MG63 (cell line): ENCODE measurements at regions not wholly inside any gene's neighbourhood (a gene's known extent, or its start where the extent isn't known, plus 50 kb on each side); places are given as distances from the start of the nearest gene placed in this dataset.

Experiments used
- DNase-seq: peaks from one replicate; pipeline ENCODE4 v3.0.0-alpha.2; 2020
- H3K27me3 ChIP-seq: fragments of 250-450 bp; sonication (Bioruptor Pico); 2 replicates; pipeline ENCODE4 v1.5.1; 2020; ENCODE audit warnings: mild to moderate bottlenecking, moderate library complexity
- H3K36me3 ChIP-seq: fragments of 250-450 bp; sonication (Bioruptor Pico); 2 replicates; pipeline ENCODE4 v1.5.1; 2020; ENCODE audit warnings: mild to moderate bottlenecking, moderate library complexity
- H3K4me3 ChIP-seq: fragments of 250-450 bp; sonication (Bioruptor Pico); 2 replicates; pipeline ENCODE4 v1.5.1; 2020; ENCODE audit warnings: mild to moderate bottlenecking, moderate library complexity
- H3K9me3 ChIP-seq: fragments of 250-450 bp; sonication (Bioruptor Pico); 2 replicates; pipeline ENCODE4 v1.5.1; 2020; ENCODE audit warnings: mild to moderate bottlenecking, moderate library complexity

DNA sequence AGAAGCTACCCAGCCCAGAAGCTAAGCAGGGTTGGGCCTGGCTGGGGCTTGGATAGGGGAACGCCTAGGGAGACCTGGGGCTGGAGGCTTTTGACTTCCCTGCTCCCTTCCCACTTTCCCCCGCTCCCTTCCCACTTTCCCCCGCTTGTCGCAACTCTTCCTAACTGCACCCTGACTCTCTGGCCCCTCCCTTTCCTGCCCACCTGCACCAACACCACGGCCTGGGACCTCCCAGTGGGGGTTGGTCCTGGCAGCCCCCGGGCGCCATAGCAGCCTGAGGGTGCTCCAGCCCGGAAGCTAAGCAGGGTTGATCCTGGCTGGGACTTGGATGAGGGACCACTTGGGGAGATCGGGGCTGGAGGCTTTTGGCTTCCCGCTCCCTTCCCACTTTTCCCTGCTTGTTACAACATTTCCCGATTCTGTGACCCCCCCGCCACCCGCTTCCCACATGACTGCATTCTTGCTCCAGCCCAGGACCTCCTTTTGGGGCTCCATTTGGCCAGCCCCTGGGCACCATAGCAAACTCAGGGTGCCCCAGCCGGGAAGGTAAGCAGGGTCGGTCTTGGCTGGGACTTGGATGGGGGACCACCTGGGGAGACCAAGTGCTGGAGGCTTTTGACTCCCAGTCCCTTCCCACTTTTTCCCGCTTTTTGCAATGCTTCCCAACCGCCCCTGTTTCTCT lies 2287.0 kb downstream of the TP53TG3F start:
- no peak for DNase-seq
- H3K4me3 ChIP-seq = no peak overlapping the region
- H3K27me3 ChIP-seq = no peaks in the 10 kb centered on the region
- H3K36me3 ChIP-seq = no peaks in the 10 kb centered on the region
- H3K9me3 ChIP-seq = no peaks in the 10 kb centered on the region

DNA sequence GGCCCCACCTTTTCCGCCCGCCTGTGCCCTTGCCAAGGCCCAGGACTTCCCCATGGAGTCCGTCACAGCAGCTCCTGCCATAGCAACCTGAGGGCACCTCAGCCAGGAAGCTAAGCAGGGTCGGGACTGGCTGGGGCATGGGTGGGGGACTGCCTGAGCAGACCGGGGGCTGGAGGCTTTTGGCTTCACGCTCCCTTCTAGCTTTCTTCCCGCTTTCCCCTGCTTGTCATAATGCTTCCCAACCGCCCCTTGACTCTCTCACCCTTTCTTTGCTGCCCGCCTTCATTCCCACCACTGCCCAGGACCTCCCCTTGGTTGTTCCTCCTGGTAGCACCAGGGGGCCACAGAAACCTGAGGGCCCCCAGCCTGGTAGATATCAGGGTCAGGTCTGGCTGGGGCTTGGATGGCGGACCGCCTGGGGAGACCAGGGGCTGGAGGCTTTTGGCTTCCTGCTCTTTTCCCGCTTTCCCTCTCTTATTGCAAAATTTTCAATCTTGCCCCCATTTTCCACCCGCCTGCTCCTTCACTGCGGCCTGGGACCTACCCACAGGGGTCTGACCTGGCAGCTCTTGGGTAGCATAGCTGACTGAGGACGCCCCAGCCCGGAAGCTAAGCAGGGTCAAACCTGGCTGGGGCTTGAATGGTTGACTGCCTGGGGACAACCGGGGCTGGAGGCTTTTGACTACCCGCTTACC lies 2287.7 kb downstream of the TP53TG3F start:
- no peak overlapping the region for H3K4me3 ChIP-seq
- H3K27me3 ChIP-seq = no peaks in the 10 kb centered on the region
- DNase-seq = no peak
- no peaks in the 10 kb centered on the region for H3K9me3 ChIP-seq
- H3K36me3 ChIP-seq = no peaks in the 10 kb centered on the region

DNA sequence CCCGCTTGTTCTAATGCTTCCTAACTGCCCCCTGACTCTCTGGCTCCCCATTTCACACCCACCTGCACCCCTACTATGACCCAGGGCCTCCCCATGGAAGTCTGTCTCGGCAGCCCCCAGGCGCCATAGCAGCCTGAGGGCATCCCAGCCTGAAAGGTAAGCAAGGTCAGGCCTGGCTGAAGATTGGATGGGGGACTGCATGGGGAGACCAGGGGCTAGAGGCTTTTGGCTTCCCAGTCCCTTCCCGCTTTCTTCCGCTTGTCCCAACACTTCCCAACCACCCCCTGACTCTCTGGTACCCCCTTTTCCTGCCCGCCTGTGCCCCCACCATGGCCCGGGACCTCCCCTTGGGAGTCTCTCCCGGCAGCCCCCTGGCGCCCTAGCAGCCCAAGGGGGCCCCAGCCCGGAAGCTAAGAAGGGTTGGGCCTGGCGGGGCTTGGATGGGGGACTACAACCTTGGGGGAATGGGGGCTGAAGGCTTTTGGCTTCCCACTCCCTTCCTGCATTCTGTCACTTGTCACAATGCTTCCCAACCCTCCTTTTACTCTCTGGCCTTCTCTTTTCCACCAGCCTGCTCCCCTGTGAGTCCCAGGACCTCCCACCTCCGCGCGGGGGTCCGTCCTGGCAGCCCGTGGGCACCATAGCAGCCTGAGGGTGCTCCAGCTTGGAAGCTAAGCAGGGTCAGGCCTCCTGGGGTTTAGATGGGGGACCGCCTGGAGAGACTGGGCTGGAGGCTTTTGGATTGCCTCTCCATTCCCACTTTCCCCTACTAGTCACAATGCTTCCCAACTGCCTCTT lies 2288.4 kb downstream of the TP53TG3F start:
- no peak overlapping the region for H3K4me3 ChIP-seq
- no peaks in the 10 kb centered on the region for H3K27me3 ChIP-seq
- DNase-seq = no peak
- no peaks in the 10 kb centered on the region for H3K36me3 ChIP-seq
- H3K9me3 ChIP-seq = no peaks in the 10 kb centered on the region

DNA sequence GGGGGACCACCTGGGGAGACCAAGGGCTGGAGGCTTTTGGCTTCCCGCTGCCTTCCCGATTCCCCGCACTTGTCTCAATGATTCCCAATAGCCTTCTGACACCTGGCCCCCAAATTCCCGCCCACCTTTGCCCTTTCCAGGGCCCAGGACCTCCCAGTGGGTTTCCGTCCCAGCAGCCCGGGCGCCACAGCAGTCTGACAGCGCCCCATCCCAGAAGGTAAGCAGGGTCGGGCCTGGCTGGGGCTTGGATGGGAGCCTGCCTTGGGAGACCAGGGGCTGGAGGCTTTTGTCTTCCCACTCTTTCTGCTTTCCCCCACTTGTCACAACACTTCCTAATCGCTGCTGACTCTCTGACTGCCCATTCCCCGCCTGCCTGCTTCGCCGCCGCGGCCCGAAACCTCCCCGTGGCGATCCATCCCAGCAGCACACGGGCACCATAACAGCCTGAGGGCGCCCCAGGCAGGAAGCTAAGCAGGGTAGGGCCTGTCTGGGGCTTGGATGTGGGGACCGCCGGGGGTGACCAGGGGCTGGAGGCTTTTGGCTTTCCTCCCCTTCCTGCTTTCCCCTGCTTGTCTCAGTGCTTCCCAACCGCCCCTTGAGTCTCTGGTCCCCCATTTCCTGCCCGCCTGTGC lies 2289.3 kb downstream of the TP53TG3F start:
- DNase-seq = no peak
- H3K36me3 ChIP-seq = no peaks in the 10 kb centered on the region
- no peaks in the 10 kb centered on the region for H3K27me3 ChIP-seq
- H3K4me3 ChIP-seq = no peak overlapping the region
- no peaks in the 10 kb centered on the region for H3K9me3 ChIP-seq

DNA sequence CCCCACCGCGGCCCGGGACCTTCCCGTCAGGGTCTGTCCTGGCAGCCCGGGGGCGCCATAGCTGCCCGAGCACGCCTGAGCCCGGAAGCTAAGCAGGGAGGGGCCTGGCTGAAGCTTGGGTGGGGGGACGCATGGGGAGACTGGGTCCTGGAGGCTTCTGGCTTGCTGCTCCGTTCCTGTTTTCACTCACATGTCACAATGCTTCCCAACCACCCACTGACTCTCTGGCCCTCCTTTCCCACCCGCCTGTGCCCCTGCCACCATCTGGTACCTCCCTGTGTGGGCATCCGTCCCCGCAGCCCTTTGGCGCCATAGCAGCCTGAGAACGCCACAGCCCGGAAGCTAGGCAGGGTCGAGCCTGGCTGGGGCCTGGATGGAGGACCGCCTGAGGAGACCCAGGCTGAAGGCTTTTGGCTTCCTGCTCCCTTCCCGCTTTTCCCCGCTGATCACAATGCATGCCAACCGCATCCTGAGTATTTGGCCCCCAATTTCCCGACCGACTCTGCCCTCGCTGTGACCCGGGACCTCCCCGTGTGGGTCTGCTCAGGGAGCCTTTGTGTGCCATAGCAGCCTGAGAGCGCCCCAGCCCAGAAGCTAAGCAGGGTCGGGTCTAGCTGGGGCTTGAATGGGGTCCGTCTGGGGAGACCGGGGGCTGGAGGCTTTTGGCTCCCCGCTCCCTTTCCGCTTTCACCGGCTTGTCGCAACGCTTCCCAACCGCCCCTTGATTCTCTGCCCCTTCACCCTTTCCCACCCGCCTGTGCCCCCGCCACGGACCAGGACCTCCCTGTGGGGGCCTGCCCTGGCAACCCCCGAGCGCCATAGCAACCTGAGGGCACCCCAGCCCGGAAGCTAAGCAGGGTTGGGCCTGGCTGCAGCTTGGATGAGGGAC lies 2290.1 kb downstream of the TP53TG3F start:
- Histone ChIP-seq H3K27me3 (no peaks in the 10 kb centered on the region), H3K9me3 (no peaks in the 10 kb centered on the region), H3K36me3 (no peaks in the 10 kb centered on the region), H3K4me3 (no peak overlapping the region)
- no peak for DNase-seq

DNA sequence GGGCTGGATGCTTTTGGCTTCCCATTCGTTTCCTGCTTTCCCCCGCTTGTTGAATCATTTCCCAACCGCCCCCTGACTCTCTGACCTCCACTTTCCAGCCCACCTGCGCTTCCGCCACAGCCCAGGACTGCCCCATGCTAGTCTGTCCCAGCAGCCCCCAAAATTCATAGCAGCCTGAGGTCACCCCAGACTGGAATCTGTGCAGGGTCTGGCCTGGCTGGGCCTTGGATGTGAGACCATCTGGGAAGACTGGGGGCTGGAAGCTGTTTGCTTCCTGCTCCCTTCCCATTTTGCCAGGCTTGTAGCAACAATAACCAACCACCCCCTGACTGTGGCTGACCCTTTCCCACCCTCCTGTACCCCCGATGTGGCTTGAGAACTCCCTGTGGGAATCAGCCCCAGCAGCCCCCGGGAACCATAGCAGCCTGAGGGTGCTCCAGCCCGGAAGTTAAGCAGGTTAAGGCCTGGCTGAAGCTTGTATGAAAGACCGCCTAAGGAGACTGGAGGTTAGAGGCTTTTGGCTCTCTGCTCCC lies 2290.8 kb downstream of the TP53TG3F start:
- no peaks in the 10 kb centered on the region for H3K9me3 ChIP-seq
- H3K4me3 ChIP-seq = no peak overlapping the region
- DNase-seq = no peak
- no peaks in the 10 kb centered on the region for H3K27me3 ChIP-seq
- no peaks in the 10 kb centered on the region for H3K36me3 ChIP-seq

DNA sequence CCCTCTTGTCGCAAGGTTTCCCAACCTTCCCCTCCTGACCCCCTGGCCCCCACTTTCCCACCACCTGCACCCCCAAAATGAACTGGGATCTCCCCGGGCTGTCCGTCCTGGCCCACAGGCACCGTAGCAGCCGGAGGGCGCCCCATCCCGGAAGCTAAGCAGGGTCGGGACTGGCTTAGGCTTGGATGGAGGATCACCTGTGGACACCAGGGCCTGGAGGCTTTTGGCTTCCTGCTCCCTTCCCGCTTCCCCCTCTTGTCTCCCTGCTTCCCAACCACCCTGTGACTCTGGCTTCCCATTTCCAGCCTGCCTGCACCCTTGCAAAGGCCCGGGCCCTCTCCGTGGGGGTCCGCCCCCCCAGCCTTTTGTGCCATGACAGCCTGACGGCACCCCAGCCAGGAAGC lies 2291.3 kb downstream of the TP53TG3F start:
- no peaks in the 10 kb centered on the region for H3K27me3 ChIP-seq
- no peak overlapping the region for H3K4me3 ChIP-seq
- DNase-seq = no peak
- no peaks in the 10 kb centered on the region for H3K9me3 ChIP-seq
- H3K36me3 ChIP-seq = no peaks in the 10 kb centered on the region

DNA sequence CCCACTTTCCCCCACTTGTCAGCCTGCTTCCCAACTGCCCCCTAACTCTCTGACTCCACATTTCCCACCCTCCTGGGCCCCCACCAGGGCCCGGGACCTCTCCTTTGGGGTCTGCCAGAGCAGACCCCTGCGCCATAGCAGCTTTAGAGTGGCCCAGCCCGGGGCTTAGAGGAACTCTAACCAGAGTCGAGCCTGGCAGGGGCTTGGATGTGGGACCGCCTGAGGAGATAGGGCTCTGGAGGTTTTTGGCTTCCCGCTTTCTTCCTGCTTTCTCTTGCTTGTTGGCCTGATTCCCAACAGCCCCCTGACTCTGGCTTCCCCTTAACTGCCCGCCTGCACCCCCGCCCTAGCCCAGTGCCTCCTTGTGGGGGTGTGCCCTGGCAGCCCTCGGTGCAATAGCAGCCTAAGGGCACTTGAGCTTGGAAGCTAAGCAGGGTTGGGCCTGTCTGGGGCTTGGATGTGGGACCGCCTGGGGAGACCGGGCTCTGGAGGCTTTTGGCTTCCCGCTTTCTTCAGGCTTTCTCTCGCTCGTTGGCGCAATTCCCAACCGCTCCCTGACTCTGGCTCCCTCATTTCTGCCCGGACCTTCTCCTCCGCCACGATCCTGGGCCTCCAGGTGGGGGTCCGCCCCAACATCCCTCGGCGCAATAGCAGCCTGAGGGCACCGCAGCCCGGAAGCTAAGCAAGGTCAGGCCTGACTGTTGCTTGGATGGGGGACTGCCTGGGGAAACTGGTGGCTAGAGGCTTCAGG lies 2292.0 kb downstream of the TP53TG3F start:
- H3K4me3 ChIP-seq = no peak overlapping the region
- no peaks in the 10 kb centered on the region for H3K27me3 ChIP-seq
- H3K36me3 ChIP-seq = no peaks in the 10 kb centered on the region
- H3K9me3 ChIP-seq = no peaks in the 10 kb centered on the region
- DNase-seq = no peak

DNA sequence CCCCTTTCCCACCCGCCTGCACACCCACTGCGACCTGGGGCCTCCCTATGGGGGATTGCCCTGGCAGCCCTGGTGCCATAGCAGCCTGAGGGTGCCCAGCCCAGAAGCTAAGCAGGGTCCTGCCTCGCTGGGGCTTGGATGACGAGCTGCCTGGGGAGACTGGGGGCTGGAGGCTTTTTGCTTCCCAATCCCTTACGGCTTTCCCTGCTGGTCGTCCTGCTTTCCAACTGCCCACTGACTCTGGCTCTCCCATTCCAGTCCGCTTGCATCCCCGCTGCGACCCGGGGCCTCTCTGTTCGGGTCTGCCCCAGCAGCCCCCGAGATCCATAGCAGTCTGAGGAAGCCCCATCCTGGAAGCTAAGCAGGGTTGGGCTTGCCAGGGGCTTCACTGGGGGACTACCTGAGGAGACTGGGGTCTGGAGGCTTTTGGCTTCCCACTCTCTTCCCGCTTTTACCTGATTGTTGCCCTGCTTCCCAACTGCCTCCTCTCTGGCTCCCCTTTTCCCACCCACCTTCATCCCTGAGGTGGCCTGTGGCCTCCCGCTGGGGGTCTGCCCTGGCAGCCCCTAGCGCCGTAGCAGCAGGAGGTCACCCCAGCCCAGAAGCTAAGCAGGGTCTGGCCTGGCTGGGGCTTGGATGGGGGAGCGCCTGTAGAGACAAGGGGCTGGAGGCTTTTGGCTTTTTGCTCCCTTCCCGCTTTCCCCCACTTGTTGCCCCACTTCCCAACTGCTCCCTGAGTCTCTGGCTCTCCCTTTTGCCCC lies 2292.8 kb downstream of the TP53TG3F start:
- Histone ChIP-seq H3K4me3 (no peak overlapping the region), H3K36me3 (no peaks in the 10 kb centered on the region), H3K9me3 (no peaks in the 10 kb centered on the region), H3K27me3 (no peaks in the 10 kb centered on the region)
- no peak for DNase-seq

DNA sequence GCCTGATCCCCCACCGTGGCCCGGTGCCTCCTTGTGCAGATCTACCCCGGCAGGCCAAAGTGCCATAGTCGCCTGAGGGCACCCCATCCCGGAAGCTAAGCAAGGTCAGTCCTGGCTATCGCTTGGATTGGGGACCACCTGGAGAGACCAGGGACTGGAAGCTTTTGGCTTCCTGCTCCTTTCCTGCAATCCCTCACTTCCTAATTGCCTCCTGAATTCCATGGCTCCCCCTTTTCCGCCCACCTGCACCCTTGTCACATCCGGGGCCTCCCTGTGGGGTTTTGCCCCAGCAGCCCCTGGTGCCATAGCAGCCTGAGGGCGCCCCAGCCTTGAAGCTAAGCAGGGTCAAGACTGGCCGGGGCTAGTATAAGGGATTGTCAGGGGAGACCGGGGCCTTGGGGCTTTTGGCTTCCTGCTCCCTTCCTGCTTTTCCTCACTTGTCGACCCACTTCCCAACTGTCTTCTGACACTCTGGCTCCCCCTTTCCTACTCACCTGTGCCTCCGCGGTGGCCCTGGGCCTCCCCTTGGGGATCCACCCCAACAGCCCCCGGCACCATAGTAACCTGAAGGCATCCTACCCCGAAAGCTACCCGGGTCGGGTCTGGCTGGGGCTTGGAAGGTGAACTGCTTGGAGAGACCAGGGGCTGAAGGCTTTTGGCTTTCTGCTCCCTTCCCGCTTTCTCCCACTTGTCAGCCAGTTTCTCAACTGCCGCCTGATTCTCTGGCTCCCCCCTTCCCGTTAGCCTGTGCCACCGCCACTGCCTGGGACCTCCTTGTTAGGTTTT lies 2293.6 kb downstream of the TP53TG3F start:
- Histone ChIP-seq H3K9me3 (no peaks in the 10 kb centered on the region), H3K4me3 (no peak overlapping the region), H3K27me3 (no peaks in the 10 kb centered on the region), H3K36me3 (no peaks in the 10 kb centered on the region)
- DNase-seq = no peak

DNA sequence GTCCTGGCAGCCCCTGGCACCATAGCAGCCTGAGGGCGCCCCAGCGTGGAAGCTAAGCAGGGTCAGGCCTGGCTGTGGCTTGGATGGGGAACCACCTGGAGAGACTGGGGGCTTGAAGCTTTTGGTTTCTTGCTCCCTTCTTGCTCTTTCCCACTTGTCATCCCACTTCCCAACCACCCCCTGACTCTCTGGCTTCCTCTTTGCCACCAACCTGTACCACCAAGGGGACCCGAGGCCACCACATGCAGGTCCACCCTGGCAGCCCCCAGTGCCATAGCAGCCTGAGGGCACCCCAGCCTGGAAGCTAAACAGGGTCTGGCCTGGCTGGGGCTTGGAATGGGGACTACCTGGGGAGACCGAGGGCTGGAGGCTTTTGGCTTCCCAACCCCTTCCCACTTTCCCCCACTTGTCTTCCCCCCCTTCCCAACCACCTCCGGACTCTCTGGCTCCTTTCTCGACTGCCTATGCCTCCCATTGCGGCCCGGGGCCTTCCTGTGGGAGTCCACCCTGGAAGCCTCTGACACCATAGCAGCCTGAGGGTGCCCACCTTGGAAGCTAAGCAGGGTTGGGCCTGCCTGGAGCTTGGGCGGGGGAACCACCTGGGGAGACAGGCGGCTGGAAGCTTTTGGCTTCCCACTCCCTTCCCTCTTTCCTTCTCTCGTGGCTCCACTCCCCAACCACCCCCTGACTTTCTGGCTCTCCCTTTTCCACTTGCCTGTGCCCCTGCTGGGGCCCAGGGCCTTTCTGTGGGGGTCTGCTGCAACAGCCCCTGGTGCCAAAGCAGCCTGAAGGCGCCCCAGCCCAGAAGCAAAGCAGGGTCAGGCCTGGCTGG lies 2294.4 kb downstream of the TP53TG3F start:
- Histone ChIP-seq H3K4me3 (no peak overlapping the region), H3K36me3 (no peaks in the 10 kb centered on the region), H3K9me3 (no peaks in the 10 kb centered on the region), H3K27me3 (no peaks in the 10 kb centered on the region)
- DNase-seq = no peak

DNA sequence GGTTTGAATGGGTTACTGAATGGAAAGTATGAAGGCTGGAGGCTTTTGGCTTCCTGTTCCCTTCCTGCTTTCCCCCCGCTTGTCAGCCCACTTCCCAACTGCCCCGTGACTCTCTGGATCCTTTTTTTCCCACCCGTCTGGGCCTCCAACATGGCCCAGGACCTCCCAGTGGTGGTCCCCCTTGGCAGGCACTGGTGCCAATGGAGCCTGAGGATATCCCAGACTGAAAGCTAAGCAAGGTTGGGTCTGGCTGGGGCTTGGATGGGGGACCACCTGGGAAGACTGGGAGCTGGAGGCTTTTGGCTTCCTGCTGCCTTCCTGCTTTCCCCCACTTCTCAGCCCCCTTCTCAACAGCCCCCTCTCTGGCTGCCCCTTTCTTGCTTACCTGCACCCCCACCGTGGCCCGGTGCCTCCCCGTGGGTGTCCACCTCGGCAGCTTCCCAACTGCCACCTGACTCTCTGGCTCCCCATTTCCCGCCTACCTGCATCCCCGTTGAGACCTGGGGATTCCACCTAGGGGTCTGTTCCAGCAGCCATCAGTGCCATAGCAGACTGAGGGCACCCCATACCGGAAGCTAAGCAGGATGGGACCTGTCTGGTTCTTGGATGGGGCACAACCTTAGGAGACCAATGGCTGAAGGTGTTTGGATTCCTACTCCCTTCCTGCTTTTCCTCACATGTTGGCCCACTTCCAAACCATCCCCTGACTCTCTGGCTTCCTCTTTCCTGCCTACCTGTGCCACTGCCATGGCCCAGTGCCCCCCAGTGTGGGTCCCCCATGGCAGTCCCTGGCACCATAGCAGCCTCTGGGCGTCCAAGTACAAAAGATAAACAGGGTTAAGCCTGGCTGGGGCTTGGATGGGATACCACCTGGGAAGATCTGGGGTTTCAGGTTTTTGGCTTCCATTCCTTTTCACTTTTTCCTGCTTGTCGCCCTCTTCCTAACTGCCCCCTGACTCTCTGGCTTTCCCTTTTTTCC lies 2295.3 kb downstream of the TP53TG3F start:
- DNase-seq = no peak
- no peak overlapping the region for H3K4me3 ChIP-seq
- no peaks in the 10 kb centered on the region for H3K9me3 ChIP-seq
- H3K36me3 ChIP-seq = no peaks in the 10 kb centered on the region
- H3K27me3 ChIP-seq = no peaks in the 10 kb centered on the region
